Testis (tissue), 2 donors: ENCODE measurements at regions not wholly inside any gene's neighbourhood (a gene's known extent, or its start where the extent isn't known, plus 50 kb on each side); places are given as distances from the start of the nearest gene placed in this dataset.

Source experiments
- POLR2A ChIP-seq: fragments of 450-650 bp; IDR thresholded peaks from one replicate; pipeline ENCODE4 v1.6.1; 2017; ENCODE audit warnings: antibody characterized with exemption, mild to moderate bottlenecking, moderate library complexity
- TF ChIP-seq, protein P1 (sequence below), 3 experiments: fragments of 450-650 bp in 2 of 3; fragments of 200-600 bp in 1 of 3; sonication (generic) in 1 of 3; IDR thresholded peaks; one replicate each; pipeline ENCODE4 v1.5.1; 2016 to 2019; ENCODE audit warnings: antibody characterized with exemption in 3 of 3, mild to moderate bottlenecking in 2 of 3, moderate library complexity in 1 of 3

DNA sequence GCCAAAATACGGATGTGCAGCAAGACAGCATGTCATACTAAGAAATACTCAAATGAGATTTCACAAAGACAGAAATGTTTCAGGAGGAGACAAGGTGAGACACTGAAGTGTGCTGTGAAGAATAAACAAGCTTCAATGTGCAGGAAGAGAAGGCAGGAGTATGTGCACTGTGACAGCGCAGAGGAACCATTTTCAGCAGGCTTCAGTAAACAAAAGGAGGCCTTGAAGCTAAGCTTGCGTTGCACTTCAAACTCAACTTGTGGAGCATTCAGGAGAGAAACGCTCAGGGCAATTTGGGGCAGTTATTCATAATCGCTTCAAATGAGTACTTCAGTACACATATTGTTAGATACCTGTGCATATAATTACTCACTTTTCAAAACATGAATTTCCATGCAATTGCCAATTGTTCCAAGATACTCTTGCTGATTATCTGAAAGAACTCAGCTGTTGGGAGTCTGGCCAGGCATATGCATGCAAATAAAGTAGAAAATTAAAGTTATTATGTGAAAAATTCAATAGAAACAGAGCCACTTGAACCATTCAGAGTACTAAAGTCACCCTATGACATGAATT is 234.2 kb upstream of the OPRM1 start:
- TF ChIP-seq, protein P1, sequence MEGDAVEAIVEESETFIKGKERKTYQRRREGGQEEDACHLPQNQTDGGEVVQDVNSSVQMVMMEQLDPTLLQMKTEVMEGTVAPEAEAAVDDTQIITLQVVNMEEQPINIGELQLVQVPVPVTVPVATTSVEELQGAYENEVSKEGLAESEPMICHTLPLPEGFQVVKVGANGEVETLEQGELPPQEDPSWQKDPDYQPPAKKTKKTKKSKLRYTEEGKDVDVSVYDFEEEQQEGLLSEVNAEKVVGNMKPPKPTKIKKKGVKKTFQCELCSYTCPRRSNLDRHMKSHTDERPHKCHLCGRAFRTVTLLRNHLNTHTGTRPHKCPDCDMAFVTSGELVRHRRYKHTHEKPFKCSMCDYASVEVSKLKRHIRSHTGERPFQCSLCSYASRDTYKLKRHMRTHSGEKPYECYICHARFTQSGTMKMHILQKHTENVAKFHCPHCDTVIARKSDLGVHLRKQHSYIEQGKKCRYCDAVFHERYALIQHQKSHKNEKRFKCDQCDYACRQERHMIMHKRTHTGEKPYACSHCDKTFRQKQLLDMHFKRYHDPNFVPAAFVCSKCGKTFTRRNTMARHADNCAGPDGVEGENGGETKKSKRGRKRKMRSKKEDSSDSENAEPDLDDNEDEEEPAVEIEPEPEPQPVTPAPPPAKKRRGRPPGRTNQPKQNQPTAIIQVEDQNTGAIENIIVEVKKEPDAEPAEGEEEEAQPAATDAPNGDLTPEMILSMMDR (IDR thresholded peaks at IDR 0.05), result no peak
- TF ChIP-seq POLR2A, result no peak
